Endothelial cell of umbilical vein (primary cell): ENCODE measurements at regions not wholly inside any gene's neighbourhood (a gene's known extent, or its start where the extent isn't known, plus 50 kb on each side); places are given as distances from the start of the nearest gene placed in this dataset.
A peak's percentile ranks its signal among the peaks of the same experiment; 100 is the strongest.

ENCODE experiments used
- BruUV-seq: library from RNA; stranded (reverse); fragments of 400-500 nt; replicated peaks from 2 replicates; lab custom pipeline; 2021; lab: Mats Ljungman, UMichigan
- CTCF ChIA-PET: fragments of 300-600, 350-600 bp; sonication (Branson Sonifier 250); formaldehyde crosslinking; loops from one replicate; lab custom pipeline; 2021; ENCODE audit warnings: antibody characterized with exemption, inconsistent platforms; lab: Charles Lee
- POLR2A ChIA-PET: fragments of 300-600, 350-600 bp; sonication (Branson Sonifier 250); formaldehyde crosslinking; loops from one replicate; lab custom pipeline; 2021; ENCODE audit warnings: antibody characterized with exemption, inconsistent platforms; lab: Charles Lee
- DNase-seq: peaks from one replicate; pipeline ENCODE4 v3.0.0-alpha.2; 2011; ENCODE audit warnings: low read depth, low spot score
- FAIRE-seq: peaks from 2 replicates; lab custom pipeline; 2011; peaks lifted over from hg19 to GRCh38; lab: Jason Lieb, UNC
- H2AFZ ChIP-seq: 2 replicates; pipeline ENCODE4 v1.6.0; 2012; ENCODE audit warnings: low read depth, low read length, control low read depth, inconsistent platforms
- H3K27ac ChIP-seq: 2 replicates; pipeline ENCODE4 v1.5.1; 2011; ENCODE audit warnings: low read depth, mild to moderate bottlenecking, control low read depth, low read length, moderate library complexity; ENCODE audit not compliant: insufficient read depth
- H3K27me3 ChIP-seq, 2 experiments: 2 replicates each; pipeline versions ENCODE4 v1.6.0 to v1.6.1; 2011; ENCODE audit warnings: low read length in 2 of 2, mixed read lengths in 1 of 2; ENCODE audit not compliant: control insufficient read depth in 2 of 2, insufficient read depth in 2 of 2
- H3K36me3 ChIP-seq, 2 experiments: 2 replicates in 1 of 2; 3 replicates in 1 of 2; pipeline ENCODE4 v1.5.1; 2011; ENCODE audit warnings: low read length in 2 of 2, mild to moderate bottlenecking in 1 of 2, moderate library complexity in 1 of 2; ENCODE audit not compliant: control insufficient read depth in 2 of 2, insufficient read depth in 2 of 2; ENCODE audit errors: extremely low read depth in 1 of 2
- H3K4me1 ChIP-seq: 3 replicates; pipeline ENCODE4 v1.5.1; 2011; ENCODE audit warnings: mild to moderate bottlenecking, low read length; ENCODE audit not compliant: control insufficient read depth, insufficient read depth; ENCODE audit errors: extremely low read depth
- H3K4me2 ChIP-seq: 2 replicates; pipeline ENCODE4 v1.6.1; 2011; ENCODE audit warnings: low read length, control low read depth, mixed read lengths; ENCODE audit not compliant: insufficient read depth
- H3K4me3 ChIP-seq, 3 experiments: fragments of 200-600 bp in 1 of 3; sonication (generic), shearing (Covaris generic) in 1 of 3; replicated peaks in 1 of 3; 2 replicates each; pipeline ENCODE4 v1.5.1; 2011 to 2016; ENCODE audit warnings: control low read depth in 3 of 3, low read length in 3 of 3, mild to moderate bottlenecking in 2 of 3, inconsistent platforms in 1 of 3, low read depth in 1 of 3, moderate library complexity in 1 of 3; ENCODE audit not compliant: insufficient read depth in 1 of 3
- H3K79me2 ChIP-seq: 2 replicates; pipeline ENCODE4 v1.6.0; 2012; ENCODE audit warnings: low read length, inconsistent platforms; ENCODE audit not compliant: control insufficient read depth, insufficient read depth
- H3K9ac ChIP-seq: replicated peaks from 2 replicates; pipeline ENCODE3; 2011; ENCODE audit warnings: low read length, control low read depth; ENCODE audit not compliant: insufficient read depth; ENCODE audit errors: extremely low read depth
- H3K9me1 ChIP-seq: replicated peaks from 3 replicates; pipeline ENCODE4 v1.6.0; 2011; ENCODE audit warnings: mild to moderate bottlenecking, low read length; ENCODE audit not compliant: control insufficient read depth, insufficient read depth; ENCODE audit errors: extremely low read depth
- H3K9me3 ChIP-seq: replicated peaks from 2 replicates; pipeline ENCODE4 v1.5.1; 2012; ENCODE audit warnings: low read length, inconsistent platforms; ENCODE audit not compliant: control insufficient read depth, insufficient read depth
- H4K20me1 ChIP-seq: replicated peaks from 2 replicates; pipeline ENCODE3; 2011; ENCODE audit warnings: mild to moderate bottlenecking, low read length; ENCODE audit not compliant: control insufficient read depth, insufficient read depth; ENCODE audit errors: extremely low read depth
- EZH2 ChIP-seq: IDR thresholded peaks from 2 replicates; pipeline ENCODE4 v1.6.1; 2012; ENCODE audit warnings: borderline replicate concordance, low read depth, mild to moderate bottlenecking, moderate library complexity, low read length, inconsistent platforms; ENCODE audit not compliant: severe bottlenecking
- FOS ChIP-seq: IDR thresholded peaks from 2 replicates; pipeline ENCODE4 v1.6.1; 2011; ENCODE audit warnings: mild to moderate bottlenecking, low read length, moderate library complexity, borderline replicate concordance; ENCODE audit not compliant: insufficient read depth
- GATA2 ChIP-seq: IDR thresholded peaks from 2 replicates; pipeline ENCODE4 v1.7.0; 2011; ENCODE audit warnings: low read depth, mild to moderate bottlenecking, moderate library complexity, mixed read lengths, low read length; ENCODE audit not compliant: insufficient read length, insufficient read depth
- JUN ChIP-seq: IDR thresholded peaks from 2 replicates; pipeline ENCODE4 v1.6.1; 2011; ENCODE audit warnings: borderline replicate concordance, low read depth; ENCODE audit not compliant: insufficient read length, insufficient read depth
- MYC ChIP-seq: IDR thresholded peaks from one replicate; pipeline ENCODE4 v1.6.1; 2011; ENCODE audit warnings: mild to moderate bottlenecking, low read depth, low read length
- POLR2A ChIP-seq: IDR thresholded peaks from 2 replicates; pipeline ENCODE4 v1.6.1; 2012; ENCODE audit warnings: low read depth, mild to moderate bottlenecking, control low read depth, low read length
- POLR2AphosphoS5 ChIP-seq: IDR thresholded peaks from 2 replicates; pipeline ENCODE4 v1.6.1; 2012; ENCODE audit warnings: low read depth, mild to moderate bottlenecking, control low read depth, low read length, moderate library complexity; ENCODE audit not compliant: insufficient read depth
- dilution Hi-C: fragments of 300-500 bp; cut with MboI; formaldehyde crosslinking; loops from one replicate; pipeline ENCODE4 v1.15.0; 2019; ENCODE audit warnings: low sequenced_read_pairs; ENCODE audit not compliant: extremely low pct_ligation_motif_present
- intact Hi-C: fragments of 100-400 bp; cut with micrococcal nuclease; formaldehyde crosslinking; loops from one replicate; pipeline ENCODE4 v1.10.0; 2022
- TF ChIP-seq, protein P1 (sequence below), 2 donors: IDR thresholded peaks; 1 replicate in 1 of 2; 2 replicates in 1 of 2; pipeline ENCODE4 v1.5.1; 2011; ENCODE audit warnings: low read length in 2 of 2, mild to moderate bottlenecking in 2 of 2, moderate library complexity in 2 of 2, control low read depth in 1 of 2, inconsistent platforms in 1 of 2, low read depth in 1 of 2; ENCODE audit not compliant: insufficient read depth in 1 of 2; ENCODE audit errors: extremely low read depth in 1 of 2
- TF ChIP-seq, protein P2 (sequence below): IDR thresholded peaks from 2 replicates; pipeline ENCODE4 v1.6.1; 2011; ENCODE audit not compliant: insufficient read depth, insufficient read length

DNA sequence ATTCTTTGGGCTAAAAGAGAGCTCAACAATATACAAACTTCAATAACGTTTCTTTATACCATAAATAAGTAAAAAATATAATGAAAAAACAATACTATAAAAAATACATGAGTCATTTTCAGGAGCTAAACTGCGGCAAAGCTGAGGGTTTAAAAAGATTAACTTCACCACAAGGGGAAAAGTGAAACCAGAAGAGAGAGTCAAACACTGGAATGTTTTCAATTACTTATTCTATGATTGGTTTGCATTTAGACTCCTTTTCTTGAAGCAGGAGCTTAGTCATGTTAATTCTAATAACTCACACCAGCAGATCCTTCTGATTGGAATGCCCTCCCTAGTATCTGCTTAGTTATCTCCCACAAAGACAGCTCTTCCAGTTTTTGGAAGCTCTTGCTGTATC is 627.3 kb downstream of the UTRN start:
- intact Hi-C loops: no loop called here
- Histone ChIP-seq H3K4me3 (no peak overlapping the region), H3K27me3 (no peaks in the 10 kb centered on the region), H3K4me2 (no peak overlapping the region), H3K9me3 (no peaks in the 10 kb centered on the region), H3K4me1 (no peaks in the 10 kb centered on the region), H3K27ac (no peak overlapping the region), H3K9me1 (no peaks in the 10 kb centered on the region), H2AFZ (peak overlapping the region; percentile 57), H3K36me3 (no peaks in the 10 kb centered on the region), H3K9ac (no peak overlapping the region), H3K79me2 (no peaks in the 10 kb centered on the region), H4K20me1 (no peaks in the 10 kb centered on the region)
- peak; percentile 9 for DNase-seq
- dilution Hi-C loops: no loop called here
- TF ChIP-seq EZH2 (no peak), POLR2A (no peak), GATA2 (no peak), MYC (no peak)
- no TSS peak for BruUV-seq
- POLR2A ChIA-PET: no interaction called here
- CTCF ChIA-PET: interaction anchor here (0.7 to 1.4 kb wide), 4 partner anchors 9 to 81 kb away, joined by 3 to 6 read pairs (median 4); no protein-coding TSS in a partner anchor
- no peak for FAIRE-seq

DNA sequence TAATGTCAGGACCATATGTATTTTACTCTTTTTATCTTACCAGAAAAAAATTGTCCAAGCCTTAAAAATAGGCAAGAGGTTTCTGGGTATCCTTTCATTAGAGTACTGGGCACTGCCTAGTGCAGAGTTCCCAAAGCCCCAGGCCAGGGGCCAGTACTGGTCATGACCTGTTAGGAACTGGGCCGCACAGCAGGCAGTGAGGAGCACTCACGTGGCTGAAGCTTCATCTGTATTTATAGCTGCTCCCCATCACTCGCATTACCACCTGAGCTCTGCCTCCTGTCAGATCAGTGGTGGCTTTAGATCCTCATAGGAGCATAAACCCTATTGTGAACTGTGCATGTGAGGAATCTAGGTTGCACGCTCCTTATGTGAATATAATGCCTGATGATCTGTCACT is 632.9 kb downstream of the UTRN start:
- Histone ChIP-seq H3K4me2 (no peak overlapping the region), H3K27me3 (peaks cover 0 to 1% of the 10 kb centered on the region in 2 experiments), H2AFZ (no peak overlapping the region), H4K20me1 (no peaks in the 10 kb centered on the region), H3K27ac (no peak overlapping the region), H3K36me3 (no peaks in the 10 kb centered on the region), H3K9me1 (no peaks in the 10 kb centered on the region), H3K9me3 (no peaks in the 10 kb centered on the region), H3K4me3 (no peak overlapping the region), H3K9ac (no peak overlapping the region), H3K79me2 (no peaks in the 10 kb centered on the region), H3K4me1 (no peaks in the 10 kb centered on the region)
- intact Hi-C loops: no loop called here
- dilution Hi-C loops: no loop called here
- ChIA-PET CTCF (interaction anchor here (1.0 to 1.4 kb wide), 2 partner anchors 219 to 334 kb away, joined by 3 to 6 read pairs; no protein-coding TSS in a partner anchor), POLR2A (no interaction called here)
- FAIRE-seq: no peak
- no peak for TF ChIP-seq JUN
- TF ChIP-seq MYC: no peak
- no peak for TF ChIP-seq GATA2
- no peak for TF ChIP-seq EZH2
- TF ChIP-seq POLR2AphosphoS5: no peak
- no peak for TF ChIP-seq FOS
- TF ChIP-seq POLR2A: no peak
- TF ChIP-seq, protein P1, sequence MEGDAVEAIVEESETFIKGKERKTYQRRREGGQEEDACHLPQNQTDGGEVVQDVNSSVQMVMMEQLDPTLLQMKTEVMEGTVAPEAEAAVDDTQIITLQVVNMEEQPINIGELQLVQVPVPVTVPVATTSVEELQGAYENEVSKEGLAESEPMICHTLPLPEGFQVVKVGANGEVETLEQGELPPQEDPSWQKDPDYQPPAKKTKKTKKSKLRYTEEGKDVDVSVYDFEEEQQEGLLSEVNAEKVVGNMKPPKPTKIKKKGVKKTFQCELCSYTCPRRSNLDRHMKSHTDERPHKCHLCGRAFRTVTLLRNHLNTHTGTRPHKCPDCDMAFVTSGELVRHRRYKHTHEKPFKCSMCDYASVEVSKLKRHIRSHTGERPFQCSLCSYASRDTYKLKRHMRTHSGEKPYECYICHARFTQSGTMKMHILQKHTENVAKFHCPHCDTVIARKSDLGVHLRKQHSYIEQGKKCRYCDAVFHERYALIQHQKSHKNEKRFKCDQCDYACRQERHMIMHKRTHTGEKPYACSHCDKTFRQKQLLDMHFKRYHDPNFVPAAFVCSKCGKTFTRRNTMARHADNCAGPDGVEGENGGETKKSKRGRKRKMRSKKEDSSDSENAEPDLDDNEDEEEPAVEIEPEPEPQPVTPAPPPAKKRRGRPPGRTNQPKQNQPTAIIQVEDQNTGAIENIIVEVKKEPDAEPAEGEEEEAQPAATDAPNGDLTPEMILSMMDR (IDR thresholded peaks at IDR 0.05; ENCODE audit: extremely low read depth in 1 of 2, insufficient read depth in 1 of 2, low read depth in 1 of 2, low read length in 2 of 2): no peak
- TF ChIP-seq, protein P2, sequence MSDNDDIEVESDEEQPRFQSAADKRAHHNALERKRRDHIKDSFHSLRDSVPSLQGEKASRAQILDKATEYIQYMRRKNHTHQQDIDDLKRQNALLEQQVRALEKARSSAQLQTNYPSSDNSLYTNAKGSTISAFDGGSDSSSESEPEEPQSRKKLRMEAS: no peak
- BruUV-seq: no TSS peak
- no peak for DNase-seq
